ENCODE measurements at regions not wholly inside any gene's neighbourhood (a gene's known extent, or its start where the extent isn't known, plus 50 kb on each side); places are given as distances from the start of the nearest gene placed in this dataset.
A peak's percentile ranks its signal among the peaks of the same experiment; 100 is the strongest.
"Not testable (repeated sequence)": the region's sequence is repeated elsewhere in the genome, so short reads cannot be mapped to it uniquely, and the experiment has no call there.

GRCh38 chr1:80154176-80154575, 1147.6 kb upstream of the ADGRL4 start:
- no peak for DNase-seq (ENCODE audit: insufficient read length, low spot score)
- FAIRE-seq, result no peak
- TF ChIP-seq POLR2A (IDR thresholded peaks at IDR 0.05; ENCODE audit: low read depth, low read length), result no peak

GRCh38 chr1:80153762-80154161, 1147.2 kb upstream of the ADGRL4 start:
- no peak for FAIRE-seq
- no peak for TF ChIP-seq POLR2A (IDR thresholded peaks at IDR 0.05; ENCODE audit: low read depth, low read length)
- DNase-seq (ENCODE audit: insufficient read length, low spot score), result no peak

- no peak for DNase-seq (ENCODE audit: insufficient read length, low spot score)
- no peak for FAIRE-seq
- TF ChIP-seq POLR2A (IDR thresholded peaks at IDR 0.05; ENCODE audit: low read depth, low read length), result no peak
Measured at GRCh38 chr1:80143361-80143760, 1136.8 kb upstream of the ADGRL4 start.

GRCh38 chr1:80137946-80138602, 1131.5 kb upstream of the ADGRL4 start:
- not testable (repeated sequence) for FAIRE-seq; DNase-seq (ENCODE audit: insufficient read length, low spot score)

- DNase-seq (ENCODE audit: insufficient read length, low spot score), result no peak
- TF ChIP-seq POLR2A (IDR thresholded peaks at IDR 0.05; ENCODE audit: low read depth, low read length), result no peak
- no peak for FAIRE-seq
Measured at GRCh38 chr1:80113168-80114038, 1106.9 kb upstream of the ADGRL4 start.

GRCh38 chr1:80101159-80101558, 1094.6 kb upstream of the ADGRL4 start:
- DNase-seq (ENCODE audit: insufficient read length, low spot score) (no peak), FAIRE-seq (no peak)
- TF ChIP-seq POLR2A (IDR thresholded peaks at IDR 0.05; ENCODE audit: low read depth, low read length), result no peak

- FAIRE-seq (no peak), DNase-seq (ENCODE audit: insufficient read length, low spot score) (no peak)
- no peak for TF ChIP-seq POLR2A (IDR thresholded peaks at IDR 0.05; ENCODE audit: low read depth, low read length)
Measured at GRCh38 chr1:80099713-80100112, 1093.2 kb upstream of the ADGRL4 start.

- FAIRE-seq (no peak), DNase-seq (ENCODE audit: insufficient read length, low spot score) (no peak)
- TF ChIP-seq POLR2A (IDR thresholded peaks at IDR 0.05; ENCODE audit: low read depth, low read length), result no peak
Measured at GRCh38 chr1:80085067-80085466, 1078.5 kb upstream of the ADGRL4 start.

- DNase-seq (ENCODE audit: insufficient read length, low spot score), result no peak
- TF ChIP-seq POLR2A (IDR thresholded peaks at IDR 0.05; ENCODE audit: low read depth, low read length), result no peak
- no peak for FAIRE-seq
Measured at GRCh38 chr1:80083892-80084291, 1077.4 kb upstream of the ADGRL4 start.

GRCh38 chr1:80076469-80076868, 1069.9 kb upstream of the ADGRL4 start:
- no peak for TF ChIP-seq POLR2A (IDR thresholded peaks at IDR 0.05; ENCODE audit: low read depth, low read length)
- DNase-seq (ENCODE audit: insufficient read length, low spot score) (no peak), FAIRE-seq (no peak)

GRCh38 chr1:80075351-80075750, 1068.8 kb upstream of the ADGRL4 start:
- no peak for TF ChIP-seq POLR2A (IDR thresholded peaks at IDR 0.05; ENCODE audit: low read depth, low read length)
- no peak for FAIRE-seq
- DNase-seq (ENCODE audit: insufficient read length, low spot score), result no peak

- FAIRE-seq (no peak), DNase-seq (ENCODE audit: insufficient read length, low spot score) (no peak)
- TF ChIP-seq POLR2A (IDR thresholded peaks at IDR 0.05; ENCODE audit: low read depth, low read length), result no peak
Measured at GRCh38 chr1:80072563-80072962, 1066.0 kb upstream of the ADGRL4 start.

- FAIRE-seq (peak; percentile 41), DNase-seq (ENCODE audit: insufficient read length, low spot score) (no peak)
- no peak for TF ChIP-seq POLR2A (IDR thresholded peaks at IDR 0.05; ENCODE audit: low read depth, low read length)
Measured at GRCh38 chr1:80066060-80066459, 1059.5 kb upstream of the ADGRL4 start.

- DNase-seq (ENCODE audit: insufficient read length, low spot score) (peak; percentile 15), FAIRE-seq (peak; percentile 80)
- no peak for TF ChIP-seq POLR2A (IDR thresholded peaks at IDR 0.05; ENCODE audit: low read depth, low read length)
Measured at GRCh38 chr1:80064524-80064923, 1058.0 kb upstream of the ADGRL4 start.

GRCh38 chr1:80059940-80060339, 1053.4 kb upstream of the ADGRL4 start:
- FAIRE-seq, result no peak
- no peak for DNase-seq (ENCODE audit: insufficient read length, low spot score)
- TF ChIP-seq POLR2A (IDR thresholded peaks at IDR 0.05; ENCODE audit: low read depth, low read length), result no peak
